SK-N-SH (cell line): ENCODE measurements at regions not wholly inside any gene's neighbourhood (a gene's known extent, or its start where the extent isn't known, plus 50 kb on each side); places are given as distances from the start of the nearest gene placed in this dataset.

Experiments
- CTCF ChIP-seq: fragments of 200-600 bp; sonication (generic); IDR thresholded peaks from 2 replicates; pipeline ENCODE4 v1.6.1; 2017; ENCODE audit warnings: antibody characterized with exemption, mild to moderate bottlenecking, moderate library complexity
- EP300 ChIP-seq, 2 experiments: IDR thresholded peaks; 2 replicates each; pipeline versions ENCODE4 v1.4.0 to v1.6.1; 2012; ENCODE audit warnings: borderline replicate concordance in 1 of 2, low read depth in 1 of 2, low read length in 1 of 2
- PBX3 ChIP-seq: IDR thresholded peaks from 2 replicates; pipeline ENCODE4; 2012
- ZBTB33 ChIP-seq: IDR thresholded peaks from 2 replicates; pipeline ENCODE4 v1.4.0; 2012; ENCODE audit warnings: low read depth, borderline replicate concordance

- TF ChIP-seq EP300 (IDR thresholded peaks at IDR 0.05; ENCODE audit: borderline replicate concordance in 1 of 2, low read depth in 1 of 2, low read length in 1 of 2), result no peak
- TF ChIP-seq CTCF, result no peak
- no peak for TF ChIP-seq PBX3
- TF ChIP-seq ZBTB33, result no peak
Observed at GRCh38 chr7:97401398-97401797, 283.9 kb downstream of the SDHAF3 start.
